Stomach smooth muscle (tissue), 2 donors: ENCODE measurements at regions not wholly inside any gene's neighbourhood (a gene's known extent, or its start where the extent isn't known, plus 50 kb on each side); places are given as distances from the start of the nearest gene placed in this dataset.
"Not testable (repeated sequence)": the region's sequence is repeated elsewhere in the genome, so short reads cannot be mapped to it uniquely, and the experiment has no call there.

Experiments
- H3K27ac ChIP-seq: one replicate; pipeline ENCODE4 v1.7.0; 2013; ENCODE audit warnings: mild to moderate bottlenecking, low read length, inconsistent platforms
- H3K27me3 ChIP-seq, 2 donors: one replicate each; pipeline ENCODE4 v1.7.0; 2013; ENCODE audit warnings: low read length in 2 of 2; ENCODE audit not compliant: insufficient read depth in 2 of 2, control insufficient read depth in 1 of 2
- H3K36me3 ChIP-seq, 2 donors: one replicate each; pipeline ENCODE4 v1.7.0; 2013; ENCODE audit warnings: low read length in 2 of 2; ENCODE audit not compliant: control insufficient read depth in 2 of 2, insufficient read depth in 2 of 2
- H3K4me1 ChIP-seq: one replicate; pipeline ENCODE4 v1.7.0; 2013; ENCODE audit warnings: low read length; ENCODE audit not compliant: control insufficient read depth, insufficient read depth
- H3K4me3 ChIP-seq, 2 donors: one replicate each; pipeline ENCODE4 v1.7.0; 2013; ENCODE audit warnings: low read length in 2 of 2
- H3K9ac ChIP-seq, 2 donors: one replicate each; pipeline ENCODE4 v1.7.0; 2013; ENCODE audit warnings: low read length in 2 of 2, mild to moderate bottlenecking in 1 of 2
- H3K9me3 ChIP-seq, 2 donors: one replicate each; pipeline ENCODE4 v1.7.0; 2013; ENCODE audit warnings: low read length in 2 of 2; ENCODE audit not compliant: control insufficient read depth in 2 of 2
- donor health status: healthy.
- donor health status: Pancreatic carcinoma.

DNA sequence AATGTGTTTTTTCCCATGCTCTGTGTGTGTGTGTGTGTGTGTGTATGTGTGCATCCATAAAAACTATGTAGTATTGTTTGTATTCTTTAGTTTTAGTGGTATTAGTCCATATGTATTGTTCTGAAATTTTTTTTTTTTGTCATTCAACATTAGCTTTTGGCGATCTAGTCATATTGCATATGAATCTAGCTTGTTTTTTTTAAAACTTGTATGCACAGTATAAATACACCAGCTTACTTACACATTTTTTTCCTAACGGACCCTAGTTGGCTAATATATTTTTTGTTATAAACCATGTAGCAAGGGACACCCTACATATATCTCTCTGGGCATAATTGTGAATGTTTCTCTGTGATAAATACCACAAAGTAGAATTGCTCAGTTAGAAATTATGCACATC is 359.7 kb downstream of the SRGAP2C start:
- H3K27ac ChIP-seq, result no peak overlapping the region
- H3K9ac ChIP-seq, result no peak overlapping the region
- no peak overlapping the region for H3K4me3 ChIP-seq
- H3K4me1 ChIP-seq, result no peaks in the 10 kb centered on the region
- no peaks in the 10 kb centered on the region for H3K27me3 ChIP-seq
- no peaks in the 10 kb centered on the region for H3K36me3 ChIP-seq
- peaks cover 0 to 3% of the 10 kb centered on the region in 2 donors for H3K9me3 ChIP-seq

DNA sequence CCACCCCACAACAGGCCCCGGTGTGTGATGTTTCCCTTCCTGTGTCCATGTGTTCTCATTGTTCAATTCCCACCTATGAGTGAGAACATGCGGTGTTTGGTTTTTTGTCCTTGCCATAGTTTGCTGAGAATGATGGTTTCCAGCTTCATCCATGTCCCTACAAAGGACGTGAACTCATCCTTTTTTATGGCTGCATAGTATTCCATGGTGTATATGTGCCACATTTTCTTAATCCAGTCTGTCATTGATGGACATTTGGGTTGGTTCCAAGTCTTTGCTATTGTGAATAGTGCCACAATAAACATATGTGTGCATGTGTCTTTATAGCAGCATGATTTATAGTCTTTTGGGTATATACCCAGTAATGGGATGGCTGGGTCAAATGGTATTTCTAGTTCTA is 361.1 kb downstream of the SRGAP2C start:
- H3K4me1 ChIP-seq, H3K4me3 ChIP-seq, H3K27ac ChIP-seq, H3K27me3 ChIP-seq, H3K9ac ChIP-seq, H3K9me3 ChIP-seq, H3K36me3 ChIP-seq: not testable (repeated sequence)

DNA sequence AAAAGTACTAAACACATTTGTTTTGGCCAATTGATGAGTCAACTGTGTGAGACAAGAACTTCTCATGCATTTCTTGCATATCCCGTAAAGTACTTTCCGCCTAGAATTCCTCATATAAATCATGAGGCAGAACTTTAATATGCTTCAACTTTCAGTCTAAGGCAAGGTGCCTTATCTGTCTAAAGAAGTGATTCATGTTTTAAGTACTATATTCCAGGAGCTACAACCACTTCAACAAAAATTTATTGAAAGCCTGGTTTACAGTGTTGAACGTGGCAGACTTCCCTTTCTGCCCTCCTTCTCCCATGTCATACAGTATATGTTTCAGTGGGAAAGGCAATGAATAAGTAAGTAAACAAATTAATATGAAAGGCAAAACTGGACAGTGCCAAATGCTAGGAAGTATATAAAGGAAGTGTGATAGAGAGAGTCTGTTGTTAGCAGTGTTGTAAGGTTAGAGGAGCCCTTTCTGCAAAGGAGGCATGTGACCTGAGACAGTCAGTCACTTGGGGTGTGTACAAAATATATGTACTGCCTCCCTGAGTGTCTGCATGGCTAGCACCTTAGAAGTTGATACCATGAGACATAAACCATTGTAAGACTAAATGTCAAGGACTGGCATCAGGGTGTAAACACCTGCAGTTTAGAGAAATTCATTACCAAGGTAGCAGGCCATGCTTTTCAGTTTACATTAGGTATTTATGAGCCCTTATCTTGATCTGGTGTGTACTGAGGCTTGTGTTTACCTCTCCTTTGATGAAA is 362.2 kb downstream of the SRGAP2C start:
- no peaks in the 10 kb centered on the region for H3K27me3 ChIP-seq
- no peaks in the 10 kb centered on the region for H3K4me1 ChIP-seq
- H3K9ac ChIP-seq, result no peak overlapping the region
- H3K36me3 ChIP-seq, result no peaks in the 10 kb centered on the region
- H3K4me3 ChIP-seq, result no peak overlapping the region
- no peak overlapping the region for H3K27ac ChIP-seq
- H3K9me3 ChIP-seq, result peaks cover 0 to 3% of the 10 kb centered on the region in 2 donors

DNA sequence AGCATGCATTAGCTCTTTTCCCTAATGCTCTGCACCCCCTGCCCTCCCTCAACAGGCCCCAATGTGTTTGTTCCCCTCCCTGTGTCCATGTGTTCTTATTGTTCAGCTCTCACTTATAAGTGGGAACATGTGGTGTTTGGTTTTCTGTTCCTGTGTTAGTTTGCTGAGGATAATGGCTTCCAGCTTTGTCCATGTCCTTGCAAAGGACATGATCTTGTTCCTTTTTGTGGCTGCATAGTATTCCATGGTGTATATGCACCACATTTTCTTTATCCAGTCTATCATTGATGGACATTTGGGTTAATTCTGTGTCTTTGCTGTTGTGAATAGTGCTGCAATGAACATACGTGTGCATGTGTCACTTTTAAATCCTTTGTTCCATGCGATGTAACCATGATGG is 363.0 kb downstream of the SRGAP2C start:
- not testable (repeated sequence) for H3K9ac ChIP-seq, H3K4me1 ChIP-seq, H3K4me3 ChIP-seq, H3K36me3 ChIP-seq, H3K9me3 ChIP-seq, H3K27ac ChIP-seq, H3K27me3 ChIP-seq

DNA sequence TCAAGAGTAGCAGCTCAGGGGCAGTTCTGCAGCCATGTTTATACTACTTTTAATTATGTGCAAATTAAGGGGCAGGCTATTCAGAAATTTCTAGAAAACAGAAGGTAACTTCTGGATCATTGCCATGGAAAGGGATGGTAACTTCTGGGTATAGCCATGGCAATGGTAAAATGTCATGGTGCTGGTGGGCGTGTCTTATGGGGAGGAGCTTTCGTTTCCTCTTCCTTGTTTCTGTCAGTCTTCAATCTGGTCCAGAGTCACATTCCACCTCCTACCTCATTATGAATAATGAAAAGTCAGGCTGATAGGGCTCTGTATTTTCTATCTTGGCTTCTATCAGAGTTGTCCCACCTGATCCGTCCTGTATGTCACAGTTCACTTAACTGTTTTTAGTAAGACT is 366.0 kb downstream of the SRGAP2C start:
- H3K36me3 ChIP-seq, H3K9me3 ChIP-seq, H3K4me1 ChIP-seq, H3K4me3 ChIP-seq, H3K27me3 ChIP-seq, H3K9ac ChIP-seq, H3K27ac ChIP-seq: not testable (repeated sequence)

DNA sequence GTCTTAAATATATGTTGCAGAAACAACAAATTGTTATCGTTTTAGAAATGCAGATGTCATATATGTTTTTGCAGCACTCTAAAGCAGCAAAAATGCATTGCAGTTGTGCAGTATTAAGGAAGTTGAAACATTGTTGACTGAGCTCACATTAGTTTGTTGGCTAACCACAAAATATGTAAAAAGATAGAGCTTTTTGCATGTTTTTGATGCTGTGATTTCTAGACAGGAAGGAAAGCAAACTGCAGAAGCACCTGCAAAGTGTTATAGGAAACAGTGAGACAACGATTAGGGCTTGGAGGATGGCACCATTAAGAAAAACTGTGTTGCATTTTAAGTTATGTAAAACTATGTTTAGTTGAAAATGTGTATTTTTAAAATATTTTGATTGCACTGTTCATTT is 366.7 kb downstream of the SRGAP2C start:
- H3K27ac ChIP-seq, H3K4me1 ChIP-seq, H3K4me3 ChIP-seq, H3K9ac ChIP-seq, H3K27me3 ChIP-seq, H3K9me3 ChIP-seq, H3K36me3 ChIP-seq: not testable (repeated sequence)

DNA sequence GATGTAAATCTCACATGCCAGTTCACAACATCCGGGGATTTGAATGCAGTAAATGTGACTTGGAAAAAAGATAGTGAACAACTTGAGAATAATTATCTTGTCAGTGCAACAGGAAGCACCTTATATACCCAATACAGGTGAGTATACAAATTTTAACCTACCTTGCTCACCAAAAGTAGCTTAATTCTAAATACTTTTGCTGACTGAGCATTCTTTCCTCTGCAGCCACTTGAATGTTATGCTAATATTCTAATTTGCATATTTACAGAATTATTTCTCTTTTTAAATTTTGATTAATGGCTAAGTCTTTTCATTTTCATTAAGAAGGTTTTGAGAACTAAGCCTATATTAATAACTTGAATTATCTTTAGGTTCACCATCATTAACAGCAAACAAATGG is 371.8 kb downstream of the SRGAP2C start:
- not testable (repeated sequence) for H3K27me3 ChIP-seq, H3K36me3 ChIP-seq, H3K9me3 ChIP-seq, H3K4me1 ChIP-seq, H3K4me3 ChIP-seq, H3K27ac ChIP-seq, H3K9ac ChIP-seq

DNA sequence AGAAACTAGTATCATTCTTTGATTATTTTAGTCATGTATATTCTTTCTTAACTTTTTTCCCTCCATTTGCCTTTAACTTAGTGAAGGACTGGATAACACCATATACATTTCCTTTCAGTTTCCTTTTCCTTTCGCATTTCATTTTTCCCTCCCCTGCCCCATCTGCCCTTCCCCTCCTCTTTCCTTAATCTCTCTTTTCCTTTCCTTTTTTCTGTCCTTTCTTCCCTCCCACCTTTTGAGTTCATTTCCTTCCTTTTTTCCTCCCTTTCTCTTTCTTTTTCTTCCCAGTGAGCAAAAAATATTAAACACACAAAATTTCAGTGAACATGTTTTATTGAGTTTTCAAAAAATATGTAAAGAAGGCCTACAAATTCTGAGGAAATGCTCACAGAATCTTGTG is 373.3 kb downstream of the SRGAP2C start:
- not testable (repeated sequence) for H3K4me1 ChIP-seq, H3K4me3 ChIP-seq, H3K9ac ChIP-seq, H3K36me3 ChIP-seq, H3K27me3 ChIP-seq, H3K27ac ChIP-seq, H3K9me3 ChIP-seq

DNA sequence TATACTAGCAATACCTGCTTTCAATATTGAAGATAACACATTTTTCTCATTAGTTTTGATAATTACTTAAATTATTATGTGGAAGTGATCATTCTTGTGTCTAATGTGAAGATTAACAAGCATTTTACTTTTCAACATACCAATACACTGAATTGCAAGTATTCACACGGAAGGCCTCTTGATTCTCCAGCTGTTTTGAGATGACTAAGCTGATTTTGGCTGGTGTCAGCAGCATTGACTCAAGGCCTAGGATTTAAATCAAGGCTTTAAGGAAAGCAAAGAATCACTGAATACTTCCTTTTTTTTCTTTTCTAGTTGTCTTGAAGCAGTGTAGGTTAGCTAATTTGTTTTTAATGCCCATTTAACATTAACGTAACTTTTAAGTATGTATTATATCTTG is 373.7 kb downstream of the SRGAP2C start:
- H3K4me1 ChIP-seq, result no peaks in the 10 kb centered on the region
- H3K27me3 ChIP-seq, result no peaks in the 10 kb centered on the region
- H3K36me3 ChIP-seq, result no peaks in the 10 kb centered on the region
- no peaks in the 10 kb centered on the region for H3K9me3 ChIP-seq
- H3K4me3 ChIP-seq, result no peak overlapping the region
- H3K27ac ChIP-seq, result no peak overlapping the region
- H3K9ac ChIP-seq, result no peak overlapping the region

DNA sequence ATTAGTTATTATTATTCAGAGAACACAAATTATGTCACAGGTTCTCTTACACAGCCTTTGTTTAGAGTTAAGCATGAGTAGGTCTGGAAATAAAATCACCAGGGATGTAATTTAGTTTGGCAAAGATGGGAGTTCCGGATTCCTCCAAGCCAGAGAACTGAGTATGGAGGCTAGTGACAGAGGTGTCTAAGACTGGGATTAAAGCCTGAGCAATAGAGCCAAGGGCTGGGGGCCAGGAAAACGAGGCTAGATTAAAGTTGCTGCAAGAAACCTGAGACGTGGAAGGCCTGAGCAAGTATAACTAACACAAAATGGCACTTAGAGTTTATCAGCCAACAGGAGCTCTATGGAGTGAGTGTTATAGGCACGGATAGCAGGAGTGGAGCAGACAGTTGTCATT is 381.6 kb downstream of the SRGAP2C start:
- Histone ChIP-seq H3K4me1 (no peaks in the 10 kb centered on the region), H3K9ac (no peak overlapping the region), H3K9me3 (no peaks in the 10 kb centered on the region), H3K27ac (no peak overlapping the region), H3K4me3 (no peak overlapping the region), H3K27me3 (no peaks in the 10 kb centered on the region), H3K36me3 (no peaks in the 10 kb centered on the region)

DNA sequence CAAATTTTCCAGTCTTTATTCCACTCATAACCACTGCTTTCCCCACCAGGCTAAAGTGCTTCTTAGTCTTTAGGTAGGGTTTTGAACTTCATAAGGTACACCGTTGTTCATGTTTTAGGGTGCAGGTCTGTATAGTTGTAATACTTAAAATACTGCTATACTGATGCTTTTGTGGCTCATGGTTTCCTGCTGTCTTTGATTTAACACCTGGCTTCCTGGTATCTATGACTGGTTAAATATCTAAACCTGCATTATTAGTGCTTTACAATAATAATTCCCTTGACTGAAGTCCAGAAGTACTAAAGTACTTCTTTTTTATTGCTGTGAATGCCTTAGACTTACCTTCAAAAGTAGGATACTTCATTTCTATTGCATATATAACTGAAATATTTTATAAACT is 384.7 kb downstream of the SRGAP2C start:
- H3K9ac ChIP-seq, result no peak overlapping the region
- H3K9me3 ChIP-seq, result no peaks in the 10 kb centered on the region
- H3K27me3 ChIP-seq, result no peaks in the 10 kb centered on the region
- H3K4me3 ChIP-seq, result no peak overlapping the region
- no peak overlapping the region for H3K27ac ChIP-seq
- H3K4me1 ChIP-seq, result no peaks in the 10 kb centered on the region
- no peaks in the 10 kb centered on the region for H3K36me3 ChIP-seq
